22Rv1 (cell line): ENCODE measurements at regions not wholly inside any gene's neighbourhood (a gene's known extent, or its start where the extent isn't known, plus 50 kb on each side); places are given as distances from the start of the nearest gene placed in this dataset.

Source experiments
- ZFX ChIP-seq: fragments of 450-650 bp; IDR thresholded peaks from 2 replicates; pipeline ENCODE4 v1.6.1; 2017; ENCODE audit warnings: antibody characterized with exemption, borderline replicate concordance
- TF ChIP-seq, protein P1 (sequence below): fragments of 450-650 bp; IDR thresholded peaks from 2 replicates; pipeline ENCODE4 v1.5.1; 2017; ENCODE audit warnings: mild to moderate bottlenecking

DNA sequence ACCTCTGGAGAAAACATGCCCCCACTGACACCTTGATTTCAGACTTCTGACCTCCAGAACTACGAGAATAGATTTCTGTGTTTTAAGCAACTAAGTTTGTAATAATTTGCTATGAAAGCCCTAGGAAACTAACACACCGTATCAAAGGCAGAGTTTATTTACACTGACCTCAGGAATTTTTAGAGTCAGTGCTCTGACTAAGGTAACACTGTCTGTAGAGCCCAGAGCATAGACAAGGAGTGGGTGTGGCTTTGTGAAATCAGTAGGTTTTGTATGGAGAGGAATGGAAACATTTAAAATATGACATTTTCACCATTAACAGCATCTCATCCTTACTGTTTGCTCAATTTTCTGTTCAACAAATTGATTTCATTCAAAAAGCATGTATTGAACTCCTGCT lies 764.4 kb upstream of the PCDH10 start:
- TF ChIP-seq, protein P1, sequence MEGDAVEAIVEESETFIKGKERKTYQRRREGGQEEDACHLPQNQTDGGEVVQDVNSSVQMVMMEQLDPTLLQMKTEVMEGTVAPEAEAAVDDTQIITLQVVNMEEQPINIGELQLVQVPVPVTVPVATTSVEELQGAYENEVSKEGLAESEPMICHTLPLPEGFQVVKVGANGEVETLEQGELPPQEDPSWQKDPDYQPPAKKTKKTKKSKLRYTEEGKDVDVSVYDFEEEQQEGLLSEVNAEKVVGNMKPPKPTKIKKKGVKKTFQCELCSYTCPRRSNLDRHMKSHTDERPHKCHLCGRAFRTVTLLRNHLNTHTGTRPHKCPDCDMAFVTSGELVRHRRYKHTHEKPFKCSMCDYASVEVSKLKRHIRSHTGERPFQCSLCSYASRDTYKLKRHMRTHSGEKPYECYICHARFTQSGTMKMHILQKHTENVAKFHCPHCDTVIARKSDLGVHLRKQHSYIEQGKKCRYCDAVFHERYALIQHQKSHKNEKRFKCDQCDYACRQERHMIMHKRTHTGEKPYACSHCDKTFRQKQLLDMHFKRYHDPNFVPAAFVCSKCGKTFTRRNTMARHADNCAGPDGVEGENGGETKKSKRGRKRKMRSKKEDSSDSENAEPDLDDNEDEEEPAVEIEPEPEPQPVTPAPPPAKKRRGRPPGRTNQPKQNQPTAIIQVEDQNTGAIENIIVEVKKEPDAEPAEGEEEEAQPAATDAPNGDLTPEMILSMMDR: no peak
- TF ChIP-seq ZFX: no peak
